Spinal cord (tissue), 9 donors: ENCODE measurements at regions not wholly inside any gene's neighbourhood (a gene's known extent, or its start where the extent isn't known, plus 50 kb on each side); places are given as distances from the start of the nearest gene placed in this dataset.

ENCODE experiments used
- DNase-seq, 6 donors: peaks; one replicate each; pipeline versions ENCODE4 v3.0.0 to v3.0.0-alpha.2; 2013 to 2015; ENCODE audit warnings: low spot score in 6 of 6, low read depth in 4 of 6
- H3K27ac ChIP-seq: one replicate; pipeline ENCODE4 v1.5.1; 2013; ENCODE audit warnings: low read depth, low read length, control low read depth
- H3K27me3 ChIP-seq: one replicate; pipeline ENCODE4 v1.6.1; 2013; ENCODE audit warnings: low read length; ENCODE audit not compliant: control insufficient read depth, insufficient read depth
- H3K36me3 ChIP-seq: one replicate; pipeline ENCODE4 v1.6.1; 2013; ENCODE audit warnings: low read length; ENCODE audit not compliant: control insufficient read depth, insufficient read depth
- H3K4me1 ChIP-seq: one replicate; pipeline ENCODE4 v1.6.1; 2013; ENCODE audit warnings: low read length; ENCODE audit not compliant: control insufficient read depth, insufficient read depth
- H3K4me3 ChIP-seq: one replicate; pipeline ENCODE4 v1.5.1; 2013; ENCODE audit warnings: low read depth, low read length, control low read depth
- H3K9me3 ChIP-seq: one replicate; pipeline ENCODE4 v1.6.1; 2013; ENCODE audit warnings: low read length; ENCODE audit not compliant: control insufficient read depth, insufficient read depth
- WGBS: methylation state at CpG from one replicate; pipeline ENCODE4 v1.1.5; 2013; ENCODE audit warnings: missing lambda C conversion rate; ENCODE audit not compliant: insufficient coverage; 5-methylcytosine and 5-hydroxymethylcytosine counted together
- donor health status: healthy.

GRCh38 chr9:14437354-14438231 is 123.7 kb upstream of the NFIB start:
- 14% methylated on average over 2 of the region's 15 CpGs for whole genome bisulfite sequencing
- no peak overlapping the region for H3K4me3 ChIP-seq
- no peaks in the 10 kb centered on the region for H3K36me3 ChIP-seq
- no peaks in the 10 kb centered on the region for H3K27me3 ChIP-seq
- no peaks in the 10 kb centered on the region for H3K9me3 ChIP-seq
- H3K4me1 ChIP-seq = peaks cover 13% of the 10 kb centered on the region
- peak overlapping the region; percentile 69 for H3K27ac ChIP-seq
- peak in 2 of 6 donors; percentile 90 to 91 for DNase-seq

- no peak overlapping the region for H3K27ac ChIP-seq
- 100% methylated on average over 1 of the region's 2 CpGs for WGBS
- no peaks in the 10 kb centered on the region for H3K9me3 ChIP-seq
- H3K4me1 ChIP-seq = peaks cover 13% of the 10 kb centered on the region
- H3K27me3 ChIP-seq = no peaks in the 10 kb centered on the region
- no peak for DNase-seq
- H3K36me3 ChIP-seq = no peaks in the 10 kb centered on the region
- no peak overlapping the region for H3K4me3 ChIP-seq
Observed at GRCh38 chr9:14435871-14436270, 121.9 kb upstream of the NFIB start.

GRCh38 chr9:14434971-14435718 is 121.2 kb upstream of the NFIB start:
- peaks cover 13% of the 10 kb centered on the region for H3K4me1 ChIP-seq
- no peaks in the 10 kb centered on the region for H3K36me3 ChIP-seq
- no peak overlapping the region for H3K4me3 ChIP-seq
- no peak overlapping the region for H3K27ac ChIP-seq
- no peaks in the 10 kb centered on the region for H3K9me3 ChIP-seq
- H3K27me3 ChIP-seq = no peaks in the 10 kb centered on the region
- WGBS = no CpG with 5 or more reads among the region's 2 CpGs
- no peak for DNase-seq

GRCh38 chr9:14434158-14434504 is 120.2 kb upstream of the NFIB start:
- H3K9me3 ChIP-seq = no peaks in the 10 kb centered on the region
- peaks cover 13% of the 10 kb centered on the region for H3K4me1 ChIP-seq
- H3K36me3 ChIP-seq = no peaks in the 10 kb centered on the region
- DNase-seq = no peak
- H3K4me3 ChIP-seq = no peak overlapping the region
- no peak overlapping the region for H3K27ac ChIP-seq
- no peaks in the 10 kb centered on the region for H3K27me3 ChIP-seq

- Histone ChIP-seq H3K4me1 (peaks cover 8% of the 10 kb centered on the region), H3K9me3 (no peaks in the 10 kb centered on the region), H3K27ac (peak overlapping the region; percentile 4), H3K27me3 (no peaks in the 10 kb centered on the region), H3K4me3 (no peak overlapping the region), H3K36me3 (no peaks in the 10 kb centered on the region)
- 50% methylated on average over 4 of the region's 13 CpGs for WGBS
- peak in 2 of 6 donors; percentile 85 to 93 for DNase-seq
Observed at GRCh38 chr9:14433351-14434157, 119.6 kb upstream of the NFIB start.

- WGBS = no CpG with 5 or more reads among the region's 1 CpG
- Histone ChIP-seq H3K27ac (no peak overlapping the region), H3K4me3 (no peak overlapping the region), H3K4me1 (peaks cover 5% of the 10 kb centered on the region), H3K36me3 (no peaks in the 10 kb centered on the region), H3K9me3 (no peaks in the 10 kb centered on the region), H3K27me3 (no peaks in the 10 kb centered on the region)
- DNase-seq = no peak
Observed at GRCh38 chr9:14432666-14433350, 118.9 kb upstream of the NFIB start.

GRCh38 chr9:14428781-14429230 is 114.9 kb upstream of the NFIB start:
- 7% methylated on average over 9 of the region's 11 CpGs for WGBS

GRCh38 chr9:14427419-14427818 is 113.5 kb upstream of the NFIB start:
- Histone ChIP-seq H3K9me3 (no peaks in the 10 kb centered on the region), H3K4me1 (peaks cover 5% of the 10 kb centered on the region), H3K27ac (no peak overlapping the region), H3K4me3 (no peak overlapping the region), H3K36me3 (no peaks in the 10 kb centered on the region), H3K27me3 (no peaks in the 10 kb centered on the region)
- DNase-seq = no peak
- 100% methylated on average over 2 of the region's 2 CpGs for WGBS

More at GRCh38 chr9:14428781-14429230, 114.9 kb upstream of the NFIB start:
- DNase-seq = peak in 5 of 6 donors; percentile 72 to 96 (median 84)
- no peaks in the 10 kb centered on the region for H3K36me3 ChIP-seq
- peaks cover 5% of the 10 kb centered on the region for H3K4me1 ChIP-seq
- no peak overlapping the region for H3K27ac ChIP-seq
- H3K4me3 ChIP-seq = no peak overlapping the region
- no peaks in the 10 kb centered on the region for H3K27me3 ChIP-seq
- H3K9me3 ChIP-seq = no peaks in the 10 kb centered on the region

GRCh38 chr9:14424983-14425382 is 111.0 kb upstream of the NFIB start:
- DNase-seq = no peak
- no peaks in the 10 kb centered on the region for H3K9me3 ChIP-seq
- no peaks in the 10 kb centered on the region for H3K27me3 ChIP-seq
- no peak overlapping the region for H3K27ac ChIP-seq
- H3K4me1 ChIP-seq = peaks cover 7% of the 10 kb centered on the region
- H3K4me3 ChIP-seq = no peak overlapping the region
- WGBS = 75% methylated on average over 4 of the region's 4 CpGs
- no peaks in the 10 kb centered on the region for H3K36me3 ChIP-seq
